ENCODE measurements at regions not wholly inside any gene's neighbourhood (a gene's known extent, or its start where the extent isn't known, plus 50 kb on each side); places are given as distances from the start of the nearest gene placed in this dataset.

- TF ChIP-seq ZNF512 (CRISPR knock-in tag; IDR thresholded peaks at IDR 0.05; ENCODE audit: borderline replicate concordance) (no peak), ZBTB43 (CRISPR knock-in tag; IDR thresholded peaks at IDR 0.05) (no peak), RORB (CRISPR knock-in tag; IDR thresholded peaks at IDR 0.05) (no peak), ZMAT4 (CRISPR knock-in tag; IDR thresholded peaks at IDR 0.05) (no peak), NR1H2 (CRISPR knock-in tag; IDR thresholded peaks at IDR 0.05) (no peak), ESRRA (CRISPR knock-in tag; IDR thresholded peaks at IDR 0.05; ENCODE audit: borderline replicate concordance) (no peak), MXD4 (CRISPR knock-in tag; IDR thresholded peaks at IDR 0.05; ENCODE audit: borderline replicate concordance) (no peak), ETV6 (CRISPR knock-in tag; IDR thresholded peaks at IDR 0.05) (no peak)
Observed at GRCh38 chr5:175035882-175036533, 311.6 kb downstream of the MSX2 start (continued).

GRCh38 chr5:175034924-175035323, 310.5 kb downstream of the MSX2 start:
- H3K27ac Mint-ChIP-seq, result no peak overlapping the region
- H3K4me1 Mint-ChIP-seq, result no peaks in the 10 kb centered on the region
- H3K27me3 Mint-ChIP-seq (ENCODE audit: low read depth), result no peaks in the 10 kb centered on the region
- ATAC-seq, result no peak
- POLR2A ChIA-PET, result no interaction called here
- H3K36me3 Mint-ChIP-seq, result 0 out of 2 replicates have a peak, but pooled peaks cover 3% of the 10 kb centered on the region
- DNase-seq (ENCODE audit: low spot score), result no peak
- peaks cover 14% of the 10 kb centered on the region for H3K9me3 Mint-ChIP-seq
- CTCF ChIA-PET, result no interaction called here
- H3K4me3 Mint-ChIP-seq, result no peak overlapping the region
- TF ChIP-seq NR1H2 (CRISPR knock-in tag; IDR thresholded peaks at IDR 0.05) (no peak), ZNF263 (CRISPR knock-in tag; IDR thresholded peaks at IDR 0.05; ENCODE audit: low read depth) (no peak), E2F1 (CRISPR knock-in tag; IDR thresholded peaks at IDR 0.05) (no peak), TEAD4 (CRISPR knock-in tag; IDR thresholded peaks at IDR 0.05) (no peak), ZSCAN18 (CRISPR knock-in tag; IDR thresholded peaks at IDR 0.05) (no peak), JAZF1 (CRISPR knock-in tag; IDR thresholded peaks at IDR 0.05) (no peak), IRF2 (CRISPR knock-in tag; IDR thresholded peaks at IDR 0.05; ENCODE audit: borderline replicate concordance, low read depth) (no peak), OVOL2 (CRISPR knock-in tag; IDR thresholded peaks at IDR 0.05; ENCODE audit: borderline replicate concordance) (no peak), ELF4 (CRISPR knock-in tag; IDR thresholded peaks at IDR 0.05; ENCODE audit: low read depth) (no peak), USF2 (CRISPR knock-in tag; IDR thresholded peaks at IDR 0.05) (no peak), MAX (CRISPR knock-in tag; IDR thresholded peaks at IDR 0.05) (no peak), RELA (CRISPR knock-in tag; IDR thresholded peaks at IDR 0.05; ENCODE audit: borderline replicate concordance) (no peak), KAT7 (CRISPR knock-in tag; IDR thresholded peaks at IDR 0.05; ENCODE audit: borderline replicate concordance) (no peak), CREM (CRISPR knock-in tag; IDR thresholded peaks at IDR 0.05) (no peak), ARID4B (CRISPR knock-in tag; IDR thresholded peaks at IDR 0.05; ENCODE audit: borderline replicate concordance) (no peak), ZNF425 (CRISPR knock-in tag; conservative IDR thresholded peaks at IDR 0.05) (no peak)

All from WTC11 (cell line).